HEK293T (cell line): ENCODE measurements at regions not wholly inside any gene's neighbourhood (a gene's known extent, or its start where the extent isn't known, plus 50 kb on each side); places are given as distances from the start of the nearest gene placed in this dataset.

Source experiments
- CTCF ChIA-PET: fragments of 350-600 bp; formaldehyde crosslinking; extraction: SDS; loops from one replicate; lab custom pipeline; 2021; ENCODE audit warnings: antibody characterized with exemption, inconsistent platforms; lab: Yijun Ruan, JAX
- POLR2A ChIA-PET: fragments of 350-600 bp; formaldehyde crosslinking; extraction: SDS; loops from one replicate; lab custom pipeline; 2020; ENCODE audit warnings: antibody characterized with exemption, inconsistent platforms; lab: Yijun Ruan, JAX
- DNase-seq: peaks from one replicate; pipeline ENCODE4 v3.0.0; 2012; ENCODE audit warnings: mixed read lengths; ENCODE audit errors: extremely low spot score
- ARNT ChIP-seq: fragments of 450-650 bp; IDR thresholded peaks from 2 replicates; pipeline ENCODE4 v1.6.1; 2017; ENCODE audit warnings: mild to moderate bottlenecking
- BHLHE40 ChIP-seq: fragments of 450-650 bp; IDR thresholded peaks from 2 replicates; pipeline ENCODE4 v1.6.1; 2016; ENCODE audit warnings: mild to moderate bottlenecking, moderate library complexity, borderline replicate concordance
- CTBP1 ChIP-seq: fragments of 450-650 bp; IDR thresholded peaks from 2 replicates; pipeline ENCODE4 v1.6.1; 2016; ENCODE audit warnings: borderline replicate concordance
- ELF4 ChIP-seq: fragments of 450-650 bp; IDR thresholded peaks from 2 replicates; pipeline ENCODE4 v1.6.1; 2017; ENCODE audit warnings: antibody characterized with exemption
- FOXA1 ChIP-seq: fragments of 450-650 bp; IDR thresholded peaks from 2 replicates; pipeline ENCODE4 v1.6.1; 2016; ENCODE audit warnings: mild to moderate bottlenecking
- FOXK2 ChIP-seq: fragments of 450-650 bp; IDR thresholded peaks from 2 replicates; pipeline ENCODE4 v1.6.1; 2016; ENCODE audit warnings: mild to moderate bottlenecking
- FOXM1 ChIP-seq: fragments of 450-650 bp; IDR thresholded peaks from 2 replicates; pipeline ENCODE4 v1.6.1; 2017; ENCODE audit warnings: mild to moderate bottlenecking, borderline replicate concordance
- HDGF ChIP-seq: fragments of 450-650 bp; IDR thresholded peaks from 2 replicates; pipeline ENCODE4 v1.6.1; 2017; ENCODE audit warnings: antibody characterized with exemption, borderline replicate concordance
- L3MBTL2 ChIP-seq: fragments of 450-650 bp; conservative IDR thresholded peaks from 2 replicates; pipeline ENCODE4 v1.6.1; 2016; ENCODE audit warnings: mild to moderate bottlenecking
- LEF1 ChIP-seq: fragments of 450-650 bp; IDR thresholded peaks from 2 replicates; pipeline ENCODE4 v1.6.1; 2017; ENCODE audit warnings: mild to moderate bottlenecking, borderline replicate concordance
- NFRKB ChIP-seq: fragments of 450-650 bp; IDR thresholded peaks from 2 replicates; pipeline ENCODE4 v1.6.1; 2016; ENCODE audit warnings: mild to moderate bottlenecking, moderate library complexity
- PKNOX1 ChIP-seq: fragments of 450-650 bp; IDR thresholded peaks from 2 replicates; pipeline ENCODE4 v1.6.1; 2016
- SP1 ChIP-seq: fragments of 450-650 bp; IDR thresholded peaks from 2 replicates; pipeline ENCODE4 v1.6.1; 2017
- SUZ12 ChIP-seq: fragments of 450-650 bp; IDR thresholded peaks from 2 replicates; pipeline ENCODE4 v1.6.1; 2016; ENCODE audit warnings: mild to moderate bottlenecking
- TARDBP ChIP-seq: fragments of 450-650 bp; IDR thresholded peaks from 2 replicates; pipeline ENCODE4 v1.6.1; 2016
- ZNF384 ChIP-seq: fragments of 450-650 bp; IDR thresholded peaks from 2 replicates; pipeline ENCODE4 v1.6.1; 2016

- ChIA-PET CTCF (no interaction called here), POLR2A (no interaction called here)
Measured at GRCh38 chr5:68521776-68522175, 306.2 kb downstream of the PIK3R1 start.

GRCh38 chr5:68522863-68523262 is 307.3 kb downstream of the PIK3R1 start:
- TF ChIP-seq SUZ12 (no peak), NFRKB (no peak), FOXA1 (no peak), LEF1 (no peak), ARNT (no peak), HDGF (no peak), L3MBTL2 (no peak), ELF4 (no peak), FOXM1 (no peak), TARDBP (no peak), SP1 (no peak), FOXK2 (no peak), BHLHE40 (no peak), ZNF384 (no peak), CTBP1 (no peak)
- no peak for DNase-seq
- ChIA-PET CTCF (no interaction called here), POLR2A (no interaction called here)

More at GRCh38 chr5:68521776-68522175, 306.2 kb downstream of the PIK3R1 start:
- TF ChIP-seq ELF4 = no peak
- no peak for TF ChIP-seq FOXA1
- no peak for TF ChIP-seq HDGF
- no peak for TF ChIP-seq FOXM1
- no peak for TF ChIP-seq PKNOX1
- no peak for TF ChIP-seq FOXK2
- no peak for TF ChIP-seq TARDBP
- no peak for TF ChIP-seq SP1
- TF ChIP-seq BHLHE40 = no peak
- no peak for TF ChIP-seq CTBP1
- TF ChIP-seq L3MBTL2 = no peak
- TF ChIP-seq SUZ12 = no peak
- TF ChIP-seq LEF1 = no peak
- TF ChIP-seq NFRKB = no peak
- TF ChIP-seq ZNF384 = no peak
- no peak for TF ChIP-seq ARNT
- DNase-seq = no peak

- ChIA-PET CTCF (no interaction called here), POLR2A (no interaction called here)
- no peak for DNase-seq
- TF ChIP-seq HDGF (no peak), L3MBTL2 (no peak), PKNOX1 (no peak), NFRKB (no peak), ELF4 (no peak), BHLHE40 (no peak)
Measured at GRCh38 chr5:68528821-68529273, 313.3 kb downstream of the PIK3R1 start.

- CTCF ChIA-PET = no interaction called here
- TF ChIP-seq CTBP1 (no peak), ZNF384 (no peak), NFRKB (no peak), FOXK2 (no peak), TARDBP (no peak), BHLHE40 (no peak), FOXM1 (no peak), L3MBTL2 (no peak)
- DNase-seq = no peak
- POLR2A ChIA-PET = no interaction called here
Measured at GRCh38 chr5:68529581-68529980, 314.0 kb downstream of the PIK3R1 start.

GRCh38 chr5:68531970-68532369 is 316.4 kb downstream of the PIK3R1 start:
- ChIA-PET CTCF (no interaction called here), POLR2A (no interaction called here)
- TF ChIP-seq HDGF = no peak
- no peak for TF ChIP-seq L3MBTL2
- no peak for TF ChIP-seq SUZ12
- TF ChIP-seq LEF1 = no peak
- no peak for TF ChIP-seq FOXM1
- no peak for TF ChIP-seq ZNF384
- no peak for TF ChIP-seq FOXK2
- TF ChIP-seq CTBP1 = no peak
- no peak for TF ChIP-seq ELF4
- TF ChIP-seq FOXA1 = no peak
- no peak for TF ChIP-seq BHLHE40
- no peak for TF ChIP-seq PKNOX1
- TF ChIP-seq ARNT = no peak
- no peak for TF ChIP-seq NFRKB
- no peak for TF ChIP-seq SP1
- no peak for TF ChIP-seq TARDBP
- DNase-seq = no peak

- POLR2A ChIA-PET = no interaction called here
- DNase-seq = no peak
- CTCF ChIA-PET = no interaction called here
- TF ChIP-seq LEF1 = no peak
- no peak for TF ChIP-seq FOXM1
- TF ChIP-seq SP1 = no peak
- TF ChIP-seq HDGF = no peak
- no peak for TF ChIP-seq ARNT
- TF ChIP-seq TARDBP = no peak
- no peak for TF ChIP-seq PKNOX1
- no peak for TF ChIP-seq FOXK2
- no peak for TF ChIP-seq FOXA1
- no peak for TF ChIP-seq SUZ12
- no peak for TF ChIP-seq BHLHE40
- TF ChIP-seq ZNF384 = no peak
- no peak for TF ChIP-seq CTBP1
- TF ChIP-seq NFRKB = no peak
- no peak for TF ChIP-seq ELF4
- TF ChIP-seq L3MBTL2 = no peak
Measured at GRCh38 chr5:68533051-68533450, 317.5 kb downstream of the PIK3R1 start.
